H1 (cell line): ENCODE measurements at regions not wholly inside any gene's neighbourhood (a gene's known extent, or its start where the extent isn't known, plus 50 kb on each side); places are given as distances from the start of the nearest gene placed in this dataset.

Experiments used
- ATF3 ChIP-seq: IDR thresholded peaks from 2 replicates; pipeline ENCODE4 v1.6.1; 2011; ENCODE audit warnings: low read depth, mild to moderate bottlenecking, low read length; ENCODE audit not compliant: insufficient read depth

DNA sequence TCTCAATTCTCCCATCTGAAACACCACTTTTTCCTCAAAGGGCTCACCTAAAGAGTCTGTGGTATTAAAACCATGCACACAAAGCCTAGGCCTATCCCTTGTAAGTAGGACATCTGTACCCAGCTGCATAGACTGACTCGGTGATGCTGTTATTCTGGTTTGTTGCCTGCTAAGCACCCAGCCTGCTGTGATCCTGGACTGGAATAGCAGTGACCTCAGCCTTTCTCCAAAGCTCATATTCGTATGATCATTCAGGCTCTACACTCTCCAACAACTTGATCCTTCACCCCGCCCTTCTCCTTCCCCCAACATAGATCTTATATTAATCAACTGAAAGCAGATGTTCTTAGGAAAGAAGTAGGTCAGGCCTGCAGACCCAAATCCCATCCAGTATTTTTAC, 81.4 kb upstream of the WWC1 start (continued):
- TF ChIP-seq ATF3: no peak
- TF ChIP-seq, all 59 proteins: peak for 0
